CD4-positive, alpha-beta memory T cell (primary cell): ENCODE measurements at regions not wholly inside any gene's neighbourhood (a gene's known extent, or its start where the extent isn't known, plus 50 kb on each side); places are given as distances from the start of the nearest gene placed in this dataset.

Experiments used
- CTCF ChIA-PET: fragments of 350-600 bp; sonication (Branson Sonifier 250); formaldehyde crosslinking; loops from one replicate; lab custom pipeline; 2021; ENCODE audit warnings: inconsistent platforms; ENCODE audit not compliant: partially characterized antibody; lab: Charles Lee
- POLR2A ChIA-PET: fragments of 350-600 bp; sonication (Branson Sonifier 250); formaldehyde crosslinking; loops from one replicate; lab custom pipeline; 2021; ENCODE audit not compliant: partially characterized antibody; lab: Charles Lee
- DNase-seq, 5 donors: peaks; one replicate each; pipeline versions ENCODE4 v3.0.0 to v3.0.0-alpha.2; 2020 to 2022; ENCODE audit warnings: mixed read lengths in 1 of 5
- H3K27ac ChIP-seq: one replicate; pipeline ENCODE4 v1.7.0; 2013; ENCODE audit warnings: low read depth, low read length
- H3K27me3 ChIP-seq: 2 replicates; pipeline ENCODE4 v1.7.0; 2013; ENCODE audit warnings: mild to moderate bottlenecking, low read length, moderate library complexity; ENCODE audit not compliant: insufficient read depth
- H3K36me3 ChIP-seq: 2 replicates; pipeline ENCODE4 v1.7.0; 2013; ENCODE audit warnings: mild to moderate bottlenecking, low read length, moderate library complexity; ENCODE audit not compliant: insufficient read depth
- H3K4me1 ChIP-seq: 2 replicates; pipeline ENCODE4 v1.7.0; 2013; ENCODE audit warnings: mild to moderate bottlenecking, low read length, moderate library complexity; ENCODE audit not compliant: insufficient read depth
- H3K4me3 ChIP-seq, 2 donors: one replicate each; pipeline ENCODE4 v1.7.0; 2013; ENCODE audit warnings: low read length in 2 of 2, mild to moderate bottlenecking in 1 of 2
- H3K9me3 ChIP-seq, 2 donors: one replicate each; pipeline ENCODE4 v1.7.0; 2013; ENCODE audit warnings: low read length in 2 of 2, control low read depth in 1 of 2; ENCODE audit not compliant: control insufficient read depth in 1 of 2
- H3K27ac Mint-ChIP-seq, 7 donors: one replicate each; pipeline ENCODE4 v1.8.0; 2020 to 2021; ENCODE audit warnings: mixed read lengths in 7 of 7, mild to moderate bottlenecking in 6 of 7, inconsistent platforms in 3 of 7, moderate library complexity in 3 of 7
- H3K27me3 Mint-ChIP-seq, 2 donors: one replicate each; pipeline ENCODE4 v1.8.0; 2020 to 2021; ENCODE audit warnings: mixed read lengths in 2 of 2
- H3K36me3 Mint-ChIP-seq, 2 donors: one replicate each; pipeline ENCODE4 v1.8.0; 2020 to 2021; ENCODE audit warnings: mixed read lengths in 2 of 2, inconsistent platforms in 1 of 2, mild to moderate bottlenecking in 1 of 2
- H3K4me1 Mint-ChIP-seq, 4 donors: one replicate each; pipeline ENCODE4 v1.8.0; 2020 to 2021; ENCODE audit warnings: mixed read lengths in 4 of 4, mild to moderate bottlenecking in 1 of 4
- H3K4me3 Mint-ChIP-seq, 8 donors: one replicate each; pipeline ENCODE4 v1.8.0; 2020 to 2021; ENCODE audit warnings: mixed read lengths in 8 of 8, mild to moderate bottlenecking in 7 of 8, moderate library complexity in 6 of 8, inconsistent platforms in 3 of 8
- H3K9me3 Mint-ChIP-seq, 8 donors: one replicate each; pipeline ENCODE4 v1.8.0; 2020 to 2021; ENCODE audit warnings: mixed read lengths in 8 of 8, mild to moderate bottlenecking in 5 of 8, inconsistent platforms in 3 of 8, moderate library complexity in 1 of 8
- intact Hi-C: fragments of 100-400 bp; cut with micrococcal nuclease; formaldehyde crosslinking; loops from one replicate; pipeline ENCODE4 v1.15.1; 2023

GRCh38 chr5:51449026-51449425 lies 65.8 kb downstream of the ISL1 start:
- POLR2A ChIA-PET: no interaction called here
- Histone ChIP-seq H3K36me3 (no peaks in the 10 kb centered on the region), H3K27ac (no peak overlapping the region), H3K9me3 (peaks cover 0 to 5% of the 10 kb centered on the region in 2 donors), H3K27me3 (no peaks in the 10 kb centered on the region), H3K4me3 (no peak overlapping the region), H3K4me1 (no peaks in the 10 kb centered on the region)
- H3K27ac Mint-ChIP-seq: no peak overlapping the region
- H3K9me3 Mint-ChIP-seq: peaks cover 0 to 4% (median 0%) of the 10 kb centered on the region in 8 donors
- H3K27me3 Mint-ChIP-seq: no peaks in the 10 kb centered on the region
- no peak for DNase-seq
- no peak overlapping the region for H3K4me3 Mint-ChIP-seq
- H3K36me3 Mint-ChIP-seq: no peaks in the 10 kb centered on the region
- CTCF ChIA-PET: no interaction called here
- intact Hi-C loops: no loop called here
- no peaks in the 10 kb centered on the region for H3K4me1 Mint-ChIP-seq

GRCh38 chr5:51452562-51452961 lies 69.3 kb downstream of the ISL1 start:
- peaks cover 0 to 1% (median 0%) of the 10 kb centered on the region in 4 donors for H3K4me1 Mint-ChIP-seq
- ChIA-PET CTCF (no interaction called here), POLR2A (no interaction called here)
- H3K27me3 ChIP-seq: no peaks in the 10 kb centered on the region
- H3K27me3 Mint-ChIP-seq: no peaks in the 10 kb centered on the region
- H3K27ac Mint-ChIP-seq: no peak overlapping the region
- no peak overlapping the region for H3K4me3 Mint-ChIP-seq
- peaks cover 0 to 5% of the 10 kb centered on the region in 2 donors for H3K9me3 ChIP-seq
- peaks cover 0 to 7% (median 3%) of the 10 kb centered on the region in 8 donors for H3K9me3 Mint-ChIP-seq
- no peaks in the 10 kb centered on the region for H3K36me3 Mint-ChIP-seq
- no peak for DNase-seq
- no peak overlapping the region for H3K27ac ChIP-seq
- intact Hi-C loops: no loop called here
- H3K4me3 ChIP-seq: no peak overlapping the region
- no peaks in the 10 kb centered on the region for H3K4me1 ChIP-seq
- H3K36me3 ChIP-seq: no peaks in the 10 kb centered on the region

- Mint-ChIP-seq H3K36me3 (no peaks in the 10 kb centered on the region), H3K9me3 (peaks cover 0 to 9% (median under 1%) of the 10 kb centered on the region in 8 donors), H3K27me3 (no peaks in the 10 kb centered on the region), H3K4me3 (no peak overlapping the region), H3K27ac (no peak overlapping the region), H3K4me1 (no peaks in the 10 kb centered on the region)
- Histone ChIP-seq H3K4me1 (no peaks in the 10 kb centered on the region), H3K27ac (no peak overlapping the region), H3K36me3 (no peaks in the 10 kb centered on the region), H3K27me3 (no peaks in the 10 kb centered on the region), H3K9me3 (no peaks in the 10 kb centered on the region), H3K4me3 (no peak overlapping the region)
- no peak for DNase-seq
- ChIA-PET CTCF (no interaction called here), POLR2A (no interaction called here)
- intact Hi-C loops: no loop called here
Observed at GRCh38 chr5:51465165-51465564, 81.9 kb downstream of the ISL1 start.

- DNase-seq: no peak
- H3K4me1 Mint-ChIP-seq: no peaks in the 10 kb centered on the region
- intact Hi-C loops: no loop called here
- H3K4me1 ChIP-seq: no peaks in the 10 kb centered on the region
- no peaks in the 10 kb centered on the region for H3K9me3 ChIP-seq
- no peaks in the 10 kb centered on the region for H3K27me3 ChIP-seq
- H3K4me3 ChIP-seq: no peak overlapping the region
- H3K9me3 Mint-ChIP-seq: peaks cover 0 to 13% (median under 1%) of the 10 kb centered on the region in 8 donors
- no peak overlapping the region for H3K27ac Mint-ChIP-seq
- H3K27me3 Mint-ChIP-seq: no peaks in the 10 kb centered on the region
- H3K36me3 ChIP-seq: no peaks in the 10 kb centered on the region
- POLR2A ChIA-PET: no interaction called here
- H3K36me3 Mint-ChIP-seq: no peaks in the 10 kb centered on the region
- no peak overlapping the region for H3K27ac ChIP-seq
- CTCF ChIA-PET: no interaction called here
- H3K4me3 Mint-ChIP-seq: no peak overlapping the region
Observed at GRCh38 chr5:51466214-51466613, 83.0 kb downstream of the ISL1 start.

GRCh38 chr5:51468196-51468595 lies 84.9 kb downstream of the ISL1 start:
- DNase-seq: no peak
- intact Hi-C loops: no loop called here
- H3K9me3 Mint-ChIP-seq: peaks cover 0 to 9% (median 0%) of the 10 kb centered on the region in 8 donors

GRCh38 chr5:51471630-51472029 lies 88.4 kb downstream of the ISL1 start:
- H3K4me3 Mint-ChIP-seq: no peak overlapping the region
- H3K27ac Mint-ChIP-seq: no peak overlapping the region
- Histone ChIP-seq H3K36me3 (no peaks in the 10 kb centered on the region), H3K27me3 (no peaks in the 10 kb centered on the region), H3K9me3 (no peaks in the 10 kb centered on the region), H3K4me3 (no peak overlapping the region), H3K4me1 (no peaks in the 10 kb centered on the region), H3K27ac (no peak overlapping the region)
- H3K36me3 Mint-ChIP-seq: no peaks in the 10 kb centered on the region
- POLR2A ChIA-PET: no interaction called here
- no peaks in the 10 kb centered on the region for H3K4me1 Mint-ChIP-seq
- DNase-seq: no peak
- no peaks in the 10 kb centered on the region for H3K27me3 Mint-ChIP-seq
- CTCF ChIA-PET: no interaction called here
- H3K9me3 Mint-ChIP-seq: peaks cover 0 to 9% (median 0%) of the 10 kb centered on the region in 8 donors
- intact Hi-C loops: no loop called here

More at GRCh38 chr5:51468196-51468595, 84.9 kb downstream of the ISL1 start:
- H3K4me3 ChIP-seq: no peak overlapping the region
- no peak overlapping the region for H3K4me3 Mint-ChIP-seq
- no peaks in the 10 kb centered on the region for H3K4me1 Mint-ChIP-seq
- CTCF ChIA-PET: no interaction called here
- no peaks in the 10 kb centered on the region for H3K9me3 ChIP-seq
- POLR2A ChIA-PET: no interaction called here
- no peaks in the 10 kb centered on the region for H3K36me3 ChIP-seq
- H3K27me3 Mint-ChIP-seq: no peaks in the 10 kb centered on the region
- H3K27ac Mint-ChIP-seq: no peak overlapping the region
- H3K36me3 Mint-ChIP-seq: no peaks in the 10 kb centered on the region
- no peaks in the 10 kb centered on the region for H3K27me3 ChIP-seq
- H3K4me1 ChIP-seq: no peaks in the 10 kb centered on the region
- no peak overlapping the region for H3K27ac ChIP-seq

GRCh38 chr5:51472472-51472871 lies 89.2 kb downstream of the ISL1 start:
- H3K27me3 ChIP-seq: no peaks in the 10 kb centered on the region
- H3K27ac Mint-ChIP-seq: no peak overlapping the region
- CTCF ChIA-PET: no interaction called here
- no peaks in the 10 kb centered on the region for H3K4me1 ChIP-seq
- no peaks in the 10 kb centered on the region for H3K36me3 Mint-ChIP-seq
- peaks cover 0 to 5% (median 2%) of the 10 kb centered on the region in 8 donors for H3K9me3 Mint-ChIP-seq
- no peaks in the 10 kb centered on the region for H3K9me3 ChIP-seq
- H3K27me3 Mint-ChIP-seq: no peaks in the 10 kb centered on the region
- no peaks in the 10 kb centered on the region for H3K4me1 Mint-ChIP-seq
- no peak overlapping the region for H3K4me3 ChIP-seq
- intact Hi-C loops: no loop called here
- POLR2A ChIA-PET: no interaction called here
- no peak overlapping the region for H3K27ac ChIP-seq
- H3K4me3 Mint-ChIP-seq: no peak overlapping the region
- no peaks in the 10 kb centered on the region for H3K36me3 ChIP-seq
- DNase-seq: no peak

GRCh38 chr5:51475628-51476027 lies 92.4 kb downstream of the ISL1 start:
- Mint-ChIP-seq H3K27ac (no peak overlapping the region), H3K4me1 (no peaks in the 10 kb centered on the region), H3K4me3 (no peak overlapping the region), H3K36me3 (no peaks in the 10 kb centered on the region), H3K9me3 (peaks cover 0 to 4% (median 2%) of the 10 kb centered on the region in 8 donors), H3K27me3 (no peaks in the 10 kb centered on the region)
- H3K36me3 ChIP-seq: no peaks in the 10 kb centered on the region
- CTCF ChIA-PET: no interaction called here
- POLR2A ChIA-PET: no interaction called here
- no peaks in the 10 kb centered on the region for H3K4me1 ChIP-seq
- H3K9me3 ChIP-seq: no peaks in the 10 kb centered on the region
- no peak overlapping the region for H3K4me3 ChIP-seq
- DNase-seq: no peak
- no peaks in the 10 kb centered on the region for H3K27me3 ChIP-seq
- intact Hi-C loops: no loop called here
- H3K27ac ChIP-seq: no peak overlapping the region
